Activated CD4-positive, alpha-beta T cell treated with anti-CD3 and anti-CD28 coated beads for 4 hours (primary cell): ENCODE measurements at regions not wholly inside any gene's neighbourhood (a gene's known extent, or its start where the extent isn't known, plus 50 kb on each side); places are given as distances from the start of the nearest gene placed in this dataset.
"Not testable (repeated sequence)": the region's sequence is repeated elsewhere in the genome, so short reads cannot be mapped to it uniquely, and the experiment has no call there.

ENCODE experiments used
- DNase-seq, 2 donors: peaks; one replicate each; pipeline ENCODE4 v3.0.0-alpha.2; 2020

DNA sequence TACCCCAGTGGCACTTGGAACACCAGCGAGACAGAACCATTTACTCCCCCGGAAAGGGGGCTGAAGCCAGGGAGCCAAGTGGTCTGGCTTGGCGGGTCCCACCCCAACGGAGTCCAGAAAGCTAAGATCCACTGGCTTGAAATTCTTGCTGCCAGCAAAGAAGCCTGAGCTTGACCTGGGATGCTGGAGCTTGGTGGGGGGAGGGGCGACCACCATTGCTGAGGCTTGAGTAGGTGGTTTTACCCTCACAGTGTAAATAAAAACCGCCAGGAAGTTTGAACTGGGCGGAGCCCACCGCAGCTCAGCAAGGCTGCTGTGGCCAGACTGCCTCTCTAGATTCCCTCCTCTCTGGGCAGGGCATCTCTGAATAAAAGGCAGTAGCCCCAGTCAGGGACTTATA is 62.8 kb downstream of the RPS24 start:
- not testable (repeated sequence) for DNase-seq

DNA sequence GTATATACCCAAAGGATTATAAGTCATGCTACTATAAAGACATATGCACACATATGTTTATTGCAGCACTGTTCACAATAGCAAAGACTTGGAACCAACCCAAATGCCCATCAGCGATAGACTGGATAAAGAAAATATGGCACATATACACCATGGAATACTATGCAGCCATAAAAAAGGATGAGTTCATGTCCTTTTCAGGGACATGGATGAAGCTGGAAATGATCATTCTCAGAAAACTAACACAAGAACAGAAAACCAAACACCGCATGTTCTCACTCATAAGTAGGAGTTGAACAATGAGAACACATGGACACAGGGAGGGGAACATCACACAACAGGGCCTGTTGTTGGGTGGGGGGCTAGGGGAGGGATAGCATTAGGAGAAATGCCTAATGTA is 68.9 kb downstream of the RPS24 start:
- DNase-seq, result not testable (repeated sequence)

DNA sequence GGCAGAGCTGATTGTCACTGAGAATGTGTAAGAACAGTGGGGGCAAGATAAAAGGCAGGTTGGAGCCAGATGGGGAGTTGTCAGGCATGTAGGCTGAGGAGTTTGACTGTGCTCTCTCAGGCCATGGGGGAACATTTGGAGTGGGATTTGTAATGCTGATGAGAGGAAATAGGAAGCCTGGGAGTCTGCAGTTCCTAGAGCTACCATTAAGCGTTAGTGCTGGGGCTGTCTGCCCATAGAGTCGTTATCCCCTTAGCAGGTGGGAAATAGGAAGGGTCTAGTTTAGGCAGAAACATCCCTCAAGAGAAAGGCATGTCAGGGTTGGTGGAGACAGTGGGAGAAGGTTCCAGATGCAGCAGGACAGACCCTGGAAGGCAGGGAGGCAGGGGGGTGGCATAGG is 75.5 kb downstream of the RPS24 start:
- no peak for DNase-seq

DNA sequence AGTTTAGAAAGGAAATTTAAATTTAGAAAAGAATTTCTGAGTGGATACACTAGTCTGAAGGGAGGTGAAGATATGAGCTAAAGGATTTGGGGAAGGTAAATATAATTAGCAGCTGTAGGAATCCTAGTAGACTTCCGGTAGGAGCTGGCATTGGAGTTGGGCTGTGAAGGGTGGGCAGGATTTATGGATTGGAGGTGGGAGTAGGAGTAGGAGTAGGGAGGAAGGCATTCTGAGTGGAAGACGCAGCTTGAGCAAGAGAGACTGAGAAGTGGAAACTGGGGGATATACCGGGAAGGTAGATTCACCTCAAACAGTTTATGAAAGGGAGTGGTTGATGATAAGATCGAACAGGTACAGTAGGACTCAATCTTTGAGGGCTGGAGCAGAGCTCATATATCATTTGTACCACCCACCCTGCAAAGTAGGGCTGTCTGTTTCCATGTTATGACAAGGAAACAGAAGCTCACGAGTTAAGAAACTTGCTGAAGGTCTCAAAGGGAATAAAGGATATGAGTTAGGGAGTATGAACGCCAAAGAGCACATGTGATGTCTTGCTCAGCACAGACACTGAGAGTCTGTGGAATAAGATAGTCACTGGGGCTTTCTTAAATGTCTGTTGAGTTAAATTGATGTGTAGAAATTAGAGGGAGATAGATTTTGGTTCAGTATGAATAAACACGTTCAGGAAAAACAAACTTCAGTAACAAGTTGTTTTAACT is 81.6 kb downstream of the RPS24 start:
- DNase-seq, result no peak

DNA sequence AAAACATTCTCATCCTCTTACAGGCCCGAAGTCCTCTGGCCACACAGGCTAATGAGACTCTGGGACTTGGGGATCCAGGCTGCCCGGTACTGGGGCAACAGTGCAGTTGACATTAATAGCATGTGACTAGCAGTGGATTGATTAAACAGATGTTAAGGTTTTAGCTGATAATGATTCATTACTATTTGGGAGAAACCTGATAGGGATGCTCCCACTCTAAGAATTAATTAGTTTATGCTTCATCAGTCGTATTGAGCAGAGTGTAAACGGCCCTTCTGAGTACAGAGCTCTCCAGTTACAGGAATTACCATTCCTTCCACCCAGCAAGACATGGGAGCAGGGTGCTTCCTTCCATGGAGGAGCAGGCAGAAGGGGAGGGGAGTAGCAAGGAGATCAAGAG is 82.7 kb downstream of the RPS24 start:
- DNase-seq, result no peak

DNA sequence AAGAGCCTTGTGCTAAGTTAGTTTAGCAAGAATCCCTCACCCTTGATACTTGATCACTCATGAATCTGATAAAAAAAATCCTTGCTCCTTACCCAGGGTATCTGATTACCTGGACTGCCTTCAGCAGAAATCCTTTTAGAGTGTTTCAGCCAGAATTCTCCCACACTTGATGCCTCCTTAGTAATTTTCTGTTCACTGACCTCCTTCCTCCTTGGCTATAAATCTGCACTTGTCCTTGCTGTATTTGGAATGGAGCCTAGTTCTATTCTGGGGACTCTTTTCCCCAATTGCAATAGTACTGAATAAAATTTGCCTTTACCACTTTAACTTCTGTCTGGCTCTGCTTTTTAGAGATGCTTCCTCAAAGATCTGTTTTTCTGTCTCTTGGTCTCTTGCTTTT is 84.9 kb downstream of the RPS24 start:
- no peak for DNase-seq

DNA sequence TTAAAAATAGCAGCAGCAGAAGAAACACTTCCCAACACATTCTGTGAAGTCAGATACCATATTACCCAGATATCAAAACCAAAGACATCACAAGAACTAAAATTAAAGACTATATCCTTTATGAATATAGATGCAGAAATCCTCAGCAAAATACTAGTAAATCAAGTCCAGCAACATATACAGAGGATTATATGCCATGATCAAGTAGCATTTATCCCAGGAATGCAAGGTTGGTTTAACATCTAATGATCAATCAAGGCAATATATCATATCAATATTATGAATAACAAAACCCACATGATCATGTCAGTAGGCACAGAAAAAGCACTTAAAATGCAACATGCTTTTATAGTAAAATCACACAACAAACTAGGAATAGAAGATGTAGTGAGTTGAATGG is 88.1 kb downstream of the RPS24 start:
- DNase-seq, result no peak

DNA sequence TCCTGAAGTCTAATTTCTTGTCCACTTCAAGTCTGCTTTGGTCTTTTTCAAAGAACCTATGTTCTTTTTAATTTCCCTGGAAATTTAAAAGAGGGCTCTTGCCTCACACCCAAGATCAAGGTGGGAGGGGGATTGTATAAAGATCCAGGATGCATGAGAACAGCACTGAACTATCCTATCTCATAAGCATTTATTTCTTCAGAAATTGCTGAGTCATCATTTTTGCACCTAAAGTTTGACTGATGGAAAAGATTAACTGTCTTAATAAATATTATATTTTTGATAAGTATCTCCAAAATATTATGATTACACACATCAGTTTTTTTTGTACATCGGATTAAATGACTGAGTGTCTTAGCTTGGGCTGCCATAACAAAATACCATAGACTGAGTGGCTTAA is 90.5 kb downstream of the RPS24 start:
- DNase-seq, result no peak

DNA sequence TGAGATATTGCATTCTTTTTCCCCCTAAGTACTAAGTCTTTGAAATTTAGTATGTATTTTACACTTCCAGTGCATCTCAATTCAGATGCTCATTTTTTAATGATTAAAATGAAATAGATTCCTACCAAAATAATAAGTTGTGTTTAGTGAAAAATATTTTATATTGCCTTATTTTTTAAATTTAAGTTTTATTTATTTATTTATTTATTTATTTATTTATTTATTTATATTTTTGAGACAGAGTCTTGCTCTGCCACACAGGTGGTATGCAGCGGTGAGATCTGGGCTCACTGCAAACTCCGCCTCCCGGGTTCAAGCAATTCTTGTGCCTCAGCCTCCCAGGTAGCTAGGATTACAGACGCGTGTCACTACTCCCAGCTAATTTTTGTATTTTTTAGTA is 95.5 kb downstream of the RPS24 start:
- DNase-seq, result no peak

DNA sequence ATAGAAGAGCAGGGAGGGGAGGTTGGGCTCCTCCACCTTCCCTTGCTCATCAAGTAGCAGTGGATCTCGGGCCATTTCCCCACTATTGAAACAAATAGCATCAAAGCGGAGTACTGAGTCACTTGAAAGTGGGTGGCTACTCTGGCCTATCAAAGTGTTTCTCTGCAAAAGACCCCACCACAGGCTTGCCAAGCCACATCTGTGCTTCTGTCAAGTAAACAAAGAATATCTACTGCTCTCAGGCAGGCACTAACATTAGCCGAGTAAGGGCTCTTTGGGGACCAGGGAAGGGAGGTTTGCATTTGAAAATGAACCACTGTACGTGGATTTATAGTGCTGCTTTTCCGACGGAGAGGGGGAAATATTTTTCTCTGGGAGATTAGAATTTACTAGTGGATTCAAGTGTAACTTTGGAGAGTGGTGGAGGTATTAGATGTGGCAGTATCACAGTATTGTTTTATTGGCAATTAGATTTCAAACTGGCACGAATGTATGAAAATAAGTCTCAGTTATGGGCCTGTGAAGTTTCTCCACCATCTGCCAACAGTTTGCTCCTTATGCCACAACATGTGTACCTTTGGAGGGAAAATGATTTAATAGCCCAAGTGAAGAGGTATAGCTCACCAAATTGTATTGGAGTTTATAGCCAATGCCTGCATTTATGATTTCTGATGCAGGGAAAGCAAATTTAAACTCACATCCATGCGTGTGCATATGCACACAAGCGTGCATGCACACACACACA is 97.5 kb downstream of the RPS24 start:
- no peak for DNase-seq

DNA sequence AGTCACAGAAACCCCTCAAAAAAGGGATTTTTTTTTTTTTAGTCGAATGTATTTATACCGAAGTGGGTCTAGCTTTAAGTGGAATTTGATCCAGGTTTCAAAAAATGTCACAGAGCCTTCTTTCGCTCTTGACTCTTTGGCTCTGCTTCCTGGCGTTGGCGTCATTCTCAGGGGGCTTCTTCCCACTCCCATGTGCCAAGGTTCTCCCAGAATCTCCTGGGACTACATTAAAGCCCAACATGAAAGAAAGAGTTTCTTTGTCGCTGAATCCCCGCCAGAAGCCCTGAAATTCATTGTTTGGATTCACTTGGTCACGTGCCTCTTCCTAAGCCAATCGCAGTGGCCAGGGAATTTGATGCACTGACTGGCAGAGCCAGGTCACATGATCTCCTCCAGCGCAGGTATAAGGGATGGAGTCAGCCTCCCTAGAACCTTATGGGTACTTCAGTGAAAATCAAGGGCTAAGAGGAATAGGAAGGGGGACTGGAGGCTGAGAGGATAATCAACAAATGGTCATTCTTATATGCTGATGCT is 101.2 kb downstream of the RPS24 start:
- DNase-seq, result no peak

DNA sequence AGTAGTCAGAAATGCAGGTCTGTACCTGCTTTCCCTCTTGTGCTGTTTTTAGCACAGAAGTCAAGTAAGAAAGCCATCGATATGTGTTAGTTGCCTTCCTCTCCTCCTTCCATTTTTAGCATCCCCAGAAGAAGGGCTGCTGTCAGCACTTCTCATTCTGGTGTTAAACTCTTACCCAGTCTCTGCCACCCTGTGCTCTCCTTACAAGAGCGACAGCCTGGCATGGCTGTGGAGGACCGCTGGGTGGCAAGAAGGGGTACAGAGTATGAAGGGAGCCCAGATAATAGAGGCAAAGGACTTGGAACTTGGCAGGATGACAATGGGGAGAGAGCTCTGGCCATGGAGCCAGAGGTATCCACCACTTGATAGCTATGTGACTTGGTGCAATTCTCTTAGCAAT is 103.5 kb downstream of the RPS24 start:
- no peak for DNase-seq

DNA sequence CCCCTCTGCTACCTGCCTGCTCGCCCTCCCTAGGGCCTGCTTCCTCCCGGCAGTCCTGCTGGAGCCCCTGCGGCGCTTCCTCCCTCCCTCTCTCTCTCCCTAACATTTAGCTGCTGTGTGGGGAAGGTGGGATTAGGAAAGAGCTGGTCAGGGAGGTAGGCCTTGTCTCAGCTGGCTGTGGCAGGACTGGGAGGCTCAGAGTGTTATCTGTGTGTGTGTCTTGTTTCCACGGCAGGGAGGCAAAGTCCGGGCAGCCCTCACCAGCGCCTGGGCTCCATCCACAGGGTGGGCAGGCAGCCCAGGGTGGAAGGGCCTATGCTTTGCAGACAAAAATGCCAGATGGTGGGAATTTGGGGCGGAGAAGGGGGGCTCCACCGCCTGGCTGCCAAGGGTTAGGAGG is 105.7 kb downstream of the RPS24 start:
- no peak for DNase-seq

DNA sequence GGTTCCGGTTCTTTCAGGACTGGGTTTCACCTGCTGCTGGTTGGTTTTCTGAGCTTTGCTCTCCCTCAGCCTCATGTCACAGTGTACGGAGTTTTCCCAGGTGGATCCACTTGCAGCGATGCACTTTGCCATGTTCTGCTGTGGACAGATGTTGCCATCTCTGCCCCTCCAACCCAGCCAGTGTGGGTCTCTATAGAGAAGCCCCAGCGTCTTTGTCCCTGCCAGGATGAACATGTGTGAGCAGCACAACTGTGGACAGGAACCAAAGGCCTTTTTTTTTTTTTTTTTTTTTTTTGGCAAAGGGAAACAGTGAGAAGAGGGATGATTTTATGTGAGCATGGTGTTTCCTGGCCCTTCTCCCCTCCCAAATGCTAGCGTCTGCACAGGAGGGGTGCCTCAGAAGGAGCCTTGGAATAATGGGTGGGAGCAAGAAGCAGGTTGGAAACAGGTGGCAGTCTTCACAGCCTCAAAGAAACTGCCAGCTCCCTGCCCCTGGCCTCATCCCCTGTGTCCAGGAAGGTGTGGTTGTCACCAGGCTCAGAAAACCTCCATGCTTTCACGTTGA is 106.5 kb downstream of the RPS24 start:
- no peak for DNase-seq

DNA sequence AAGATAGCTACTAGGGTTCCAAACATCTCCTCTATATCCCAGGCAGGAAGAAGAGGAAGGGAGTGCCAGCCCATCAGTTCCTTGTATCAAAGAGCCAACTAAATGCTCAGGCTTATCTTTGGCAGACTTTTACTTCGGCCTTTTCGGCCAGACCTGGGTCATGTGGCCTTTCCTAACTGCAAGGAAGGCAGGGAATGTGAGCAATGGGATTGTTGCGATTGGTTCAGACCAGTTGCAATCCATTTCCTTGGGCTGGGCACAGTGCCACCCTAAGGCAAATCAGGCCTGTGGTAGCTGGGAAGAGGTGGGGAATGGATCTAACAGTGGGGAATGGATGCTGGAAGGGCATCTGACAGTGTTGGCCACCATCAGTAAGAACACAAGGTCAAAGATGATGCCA is 109.9 kb downstream of the RPS24 start:
- DNase-seq, result no peak

DNA sequence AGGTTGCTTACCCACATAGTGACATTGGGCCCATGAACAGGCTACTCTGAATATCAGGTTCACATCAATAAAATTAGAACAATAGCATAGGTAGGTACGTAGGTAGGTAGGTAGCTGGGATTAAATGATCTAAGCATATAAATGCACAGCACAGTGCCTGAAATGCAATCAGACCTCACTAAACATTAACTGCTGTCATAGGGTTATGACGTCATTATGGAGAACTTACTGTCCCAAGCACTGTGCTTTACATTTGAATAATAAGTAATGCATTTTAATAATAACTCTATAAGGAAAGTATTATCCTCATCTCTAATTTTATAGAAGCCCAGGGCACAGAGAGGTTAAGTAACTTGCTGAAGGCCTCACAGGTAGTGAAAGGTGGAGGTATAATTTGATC is 112.5 kb downstream of the RPS24 start:
- DNase-seq, result no peak

DNA sequence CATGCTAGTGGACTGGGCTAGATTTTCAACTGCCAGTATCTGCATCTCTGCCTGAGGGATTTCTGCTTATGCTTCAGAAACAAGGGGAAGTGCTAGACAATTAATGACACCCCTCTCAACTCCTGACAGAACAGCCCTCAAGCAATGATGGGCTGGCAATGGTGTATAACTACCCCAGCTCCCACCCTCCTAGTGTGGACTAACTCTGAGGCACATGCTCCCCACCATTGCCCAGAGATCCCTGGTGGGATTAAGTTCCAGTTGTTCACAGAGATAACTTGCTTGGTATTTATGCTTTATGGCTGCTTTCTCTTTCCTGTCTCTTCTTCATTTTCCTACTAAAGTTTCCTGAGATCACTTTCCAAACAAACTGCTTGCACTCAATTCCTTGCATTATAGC is 113.5 kb downstream of the RPS24 start:
- no peak for DNase-seq

DNA sequence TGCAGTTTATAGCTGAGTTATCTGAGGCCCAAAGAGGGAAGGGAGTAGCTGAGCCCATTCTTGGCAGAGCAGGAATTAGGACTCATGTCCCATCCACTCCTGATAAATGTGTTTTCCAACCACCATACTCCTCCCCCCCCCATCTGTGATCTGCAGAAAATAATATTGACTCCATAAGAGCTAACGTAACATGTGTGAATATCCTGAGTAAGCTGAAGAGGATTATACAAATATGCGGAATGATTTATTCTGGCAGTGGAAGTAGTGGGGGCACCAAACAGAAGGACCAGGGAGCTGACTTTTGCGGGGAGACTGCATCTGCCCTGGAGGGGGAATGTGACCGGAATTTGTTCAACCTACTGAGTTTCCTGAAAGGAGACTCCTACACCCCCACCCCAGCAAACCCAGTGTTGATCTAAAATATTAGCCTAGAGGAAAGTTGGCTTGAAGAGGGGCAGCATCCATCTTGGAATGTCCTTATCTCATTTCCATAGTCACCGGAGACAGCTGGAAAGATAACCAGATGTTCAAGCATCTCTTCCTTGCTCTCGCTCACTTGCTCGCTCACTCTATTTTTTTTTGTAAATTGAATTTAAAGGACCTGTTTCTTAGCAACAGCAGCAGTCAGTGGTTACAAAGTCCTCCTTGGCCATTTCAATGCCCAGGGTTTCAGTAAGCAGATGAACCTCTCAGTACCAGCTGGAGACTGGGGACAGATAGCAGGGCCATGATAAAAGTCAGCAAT is 114.7 kb downstream of the RPS24 start:
- no peak for DNase-seq

DNA sequence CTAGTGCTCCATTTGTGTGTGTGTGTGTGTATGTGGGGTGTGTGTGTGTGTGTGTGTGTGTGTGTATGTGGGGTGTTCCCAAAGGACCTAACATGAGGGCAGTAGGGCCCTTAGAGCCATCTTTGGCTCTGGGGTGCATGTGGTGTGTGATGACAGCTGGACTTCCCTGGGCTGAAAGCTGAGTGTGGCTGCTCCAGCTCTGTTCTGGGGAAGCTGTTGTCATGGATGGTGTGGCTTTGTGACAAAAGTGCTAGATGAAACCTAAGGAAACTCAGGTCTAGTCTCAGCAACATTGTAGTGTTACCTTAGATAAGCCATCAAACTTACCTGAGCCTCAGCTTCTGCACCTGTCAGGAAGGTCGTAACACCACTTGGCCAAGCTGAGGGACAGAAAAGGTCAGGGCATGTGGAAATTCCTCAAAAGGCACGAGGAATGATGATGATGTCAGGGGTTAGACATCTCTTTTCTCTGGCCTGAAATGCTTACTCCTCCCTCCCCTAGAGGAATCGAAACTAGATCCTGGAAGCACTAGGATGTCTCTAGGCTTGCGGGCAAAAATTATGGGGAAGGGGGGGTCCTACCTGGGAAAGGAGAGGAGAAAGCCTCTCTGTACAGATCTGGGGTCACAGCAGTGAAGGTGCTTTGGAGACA is 115.4 kb downstream of the RPS24 start:
- no peak for DNase-seq

DNA sequence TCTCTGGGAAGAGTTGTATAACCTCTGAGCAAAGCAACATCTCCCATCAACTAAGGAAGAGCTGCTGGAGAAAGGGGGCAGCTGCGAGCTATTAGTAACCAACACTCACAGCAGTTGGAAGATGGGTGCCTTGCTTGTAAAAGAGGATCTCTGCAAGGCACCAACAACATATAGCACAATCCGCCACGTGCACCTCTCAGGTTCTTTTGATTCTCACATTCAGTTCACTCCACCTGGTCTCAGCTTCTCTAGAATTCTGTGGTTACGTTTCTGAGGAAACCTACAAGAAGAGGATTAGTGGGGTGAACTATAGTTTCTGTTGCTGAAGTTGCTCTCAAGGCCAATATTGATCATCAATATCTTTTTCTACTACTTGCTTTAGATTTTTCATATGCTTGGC is 117.1 kb downstream of the RPS24 start:
- no peak for DNase-seq

DNA sequence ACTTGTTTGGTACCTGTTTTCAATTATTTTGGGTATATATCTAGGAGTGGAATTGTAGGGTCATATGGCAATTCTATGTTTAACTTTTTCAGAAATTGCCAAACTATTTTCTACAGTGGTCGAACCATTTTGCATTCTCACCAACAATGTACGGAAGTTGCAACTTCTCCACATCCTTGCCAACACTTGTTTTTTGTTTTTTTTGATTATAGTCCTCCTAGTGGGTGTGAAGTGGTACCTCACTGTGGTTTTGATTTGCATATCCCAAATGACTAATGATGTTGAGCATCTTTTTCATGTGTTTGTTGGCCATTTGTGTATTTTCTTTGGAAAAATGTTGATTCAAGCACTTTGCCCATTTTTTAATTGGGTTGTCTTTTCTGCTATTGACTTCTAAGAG is 122.1 kb downstream of the RPS24 start:
- no peak for DNase-seq

DNA sequence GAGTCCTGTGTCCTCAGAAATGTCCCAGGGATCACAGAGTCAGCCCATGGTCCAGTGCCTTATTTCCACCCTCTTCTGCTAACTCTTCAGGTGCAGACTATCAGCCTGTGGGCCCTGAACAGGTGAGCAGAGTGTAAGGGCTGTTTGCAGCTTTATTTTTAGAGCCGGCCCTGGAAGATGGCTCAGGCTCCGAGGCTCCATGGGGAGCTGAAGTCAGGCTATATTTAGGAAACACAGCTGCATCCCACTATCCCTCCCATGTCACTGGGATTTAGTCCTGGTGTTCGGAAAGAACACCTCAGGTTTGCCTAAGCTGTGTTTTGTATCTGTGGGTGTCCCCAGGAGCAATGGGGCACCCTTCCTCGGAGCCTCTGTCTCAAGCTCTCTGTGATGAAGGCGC is 126.9 kb downstream of the RPS24 start:
- DNase-seq, result no peak

DNA sequence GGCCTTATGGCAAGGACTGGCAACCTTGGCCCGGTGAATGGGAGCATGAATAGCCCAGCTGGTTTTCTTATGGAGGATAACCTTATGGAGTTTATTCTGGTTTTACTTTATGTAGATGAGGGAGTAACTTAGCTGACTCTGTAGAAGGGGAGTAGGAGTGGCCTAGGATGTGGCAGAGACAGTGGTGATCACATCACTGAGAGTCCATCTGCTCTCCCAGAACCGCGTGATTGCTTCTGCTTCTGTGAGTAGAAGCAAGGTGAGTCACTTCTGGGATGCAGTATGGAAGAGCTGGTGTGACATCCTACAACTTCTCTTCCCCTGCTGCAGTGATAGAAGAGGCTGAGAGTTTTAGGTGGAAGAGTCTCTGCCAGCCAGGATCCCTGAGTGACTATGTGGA is 129.2 kb downstream of the RPS24 start:
- DNase-seq, result no peak
